ENCODE measurements at regions not wholly inside any gene's neighbourhood (a gene's known extent, or its start where the extent isn't known, plus 50 kb on each side); places are given as distances from the start of the nearest gene placed in this dataset.

DNA sequence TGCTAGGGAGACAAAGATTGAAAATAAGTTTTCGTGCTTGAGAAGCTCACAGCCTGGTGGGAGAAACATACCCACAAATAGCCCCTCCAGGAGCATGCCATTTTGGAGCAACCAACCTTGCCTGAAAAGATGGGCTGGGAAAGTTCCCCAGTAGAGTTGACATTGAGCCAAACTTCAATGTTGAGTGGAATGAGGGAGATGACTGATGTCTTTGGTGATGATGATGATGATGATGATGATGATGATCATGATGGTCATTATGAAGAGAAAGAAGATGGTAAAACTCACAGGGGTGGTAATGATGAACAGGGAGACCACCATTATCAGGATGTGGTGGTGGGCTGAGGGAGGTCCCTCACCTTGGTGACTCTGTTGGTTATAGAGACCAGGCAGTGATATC lies 50.1 kb upstream of the ADRA1D start:
- no peak overlapping the region for H3K9ac ChIP-seq
- H3K27me3 ChIP-seq (ENCODE audit: insufficient read depth), result no peaks in the 10 kb centered on the region
- CTCF ChIA-PET, result no interaction called here
- no peak overlapping the region for H3K4me2 ChIP-seq
- no peak for DNase-seq
- no peaks in the 10 kb centered on the region for H3K79me2 ChIP-seq (ENCODE audit: insufficient read depth)
- no peak overlapping the region for H3K27ac ChIP-seq (ENCODE audit: low read depth in 2 of 2, low read length in 1 of 2)
- no peak for TF ChIP-seq RCOR1 (IDR thresholded peaks at IDR 0.05; ENCODE audit: low read length)
- no peak for TF ChIP-seq TAF1 (IDR thresholded peaks at IDR 0.05; ENCODE audit: borderline replicate concordance, low read depth, low read length)
- TF ChIP-seq RFX5 (IDR thresholded peaks at IDR 0.05; ENCODE audit: low read length), result no peak
- no peak for TF ChIP-seq CTCF (IDR thresholded peaks at IDR 0.05)
- no peak for TF ChIP-seq FOSL2 (IDR thresholded peaks at IDR 0.05; ENCODE audit: borderline replicate concordance, low read depth)
- TF ChIP-seq TCF12 (IDR thresholded peaks at IDR 0.05), result no peak
- TF ChIP-seq MXI1 (IDR thresholded peaks at IDR 0.05; ENCODE audit: low read depth, low read length), result no peak
- TF ChIP-seq RAD21 (IDR thresholded peaks at IDR 0.05; ENCODE audit: low read length), result no peak
- no peak for TF ChIP-seq GATA2 (CRISPR knock-in tag; IDR thresholded peaks at IDR 0.05)
- TF ChIP-seq EP300 (IDR thresholded peaks at IDR 0.05; ENCODE audit: borderline replicate concordance in 1 of 2, low read depth in 1 of 2, low read length in 1 of 2), result no peak
- no peak for TF ChIP-seq NRF1 (IDR thresholded peaks at IDR 0.05; ENCODE audit: low read depth, low read length)
- TF ChIP-seq SIN3A (IDR thresholded peaks at IDR 0.05; ENCODE audit: borderline replicate concordance, low read depth, low read length), result no peak
- TF ChIP-seq FOXJ3 (CRISPR knock-in tag; IDR thresholded peaks at IDR 0.05), result no peak
- no peak for TF ChIP-seq CHD2 (IDR thresholded peaks at IDR 0.05; ENCODE audit: low read length, partially characterized antibody)
- TF ChIP-seq, protein P1, sequence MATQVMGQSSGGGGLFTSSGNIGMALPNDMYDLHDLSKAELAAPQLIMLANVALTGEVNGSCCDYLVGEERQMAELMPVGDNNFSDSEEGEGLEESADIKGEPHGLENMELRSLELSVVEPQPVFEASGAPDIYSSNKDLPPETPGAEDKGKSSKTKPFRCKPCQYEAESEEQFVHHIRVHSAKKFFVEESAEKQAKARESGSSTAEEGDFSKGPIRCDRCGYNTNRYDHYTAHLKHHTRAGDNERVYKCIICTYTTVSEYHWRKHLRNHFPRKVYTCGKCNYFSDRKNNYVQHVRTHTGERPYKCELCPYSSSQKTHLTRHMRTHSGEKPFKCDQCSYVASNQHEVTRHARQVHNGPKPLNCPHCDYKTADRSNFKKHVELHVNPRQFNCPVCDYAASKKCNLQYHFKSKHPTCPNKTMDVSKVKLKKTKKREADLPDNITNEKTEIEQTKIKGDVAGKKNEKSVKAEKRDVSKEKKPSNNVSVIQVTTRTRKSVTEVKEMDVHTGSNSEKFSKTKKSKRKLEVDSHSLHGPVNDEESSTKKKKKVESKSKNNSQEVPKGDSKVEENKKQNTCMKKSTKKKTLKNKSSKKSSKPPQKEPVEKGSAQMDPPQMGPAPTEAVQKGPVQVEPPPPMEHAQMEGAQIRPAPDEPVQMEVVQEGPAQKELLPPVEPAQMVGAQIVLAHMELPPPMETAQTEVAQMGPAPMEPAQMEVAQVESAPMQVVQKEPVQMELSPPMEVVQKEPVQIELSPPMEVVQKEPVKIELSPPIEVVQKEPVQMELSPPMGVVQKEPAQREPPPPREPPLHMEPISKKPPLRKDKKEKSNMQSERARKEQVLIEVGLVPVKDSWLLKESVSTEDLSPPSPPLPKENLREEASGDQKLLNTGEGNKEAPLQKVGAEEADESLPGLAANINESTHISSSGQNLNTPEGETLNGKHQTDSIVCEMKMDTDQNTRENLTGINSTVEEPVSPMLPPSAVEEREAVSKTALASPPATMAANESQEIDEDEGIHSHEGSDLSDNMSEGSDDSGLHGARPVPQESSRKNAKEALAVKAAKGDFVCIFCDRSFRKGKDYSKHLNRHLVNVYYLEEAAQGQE (IDR thresholded peaks at IDR 0.05; ENCODE audit: low read depth, low read length), result no peak
- TF ChIP-seq RXRA (IDR thresholded peaks at IDR 0.05; ENCODE audit: borderline replicate concordance, low read depth), result no peak
- no peaks in the 10 kb centered on the region for H3K9me3 ChIP-seq
- no peak overlapping the region for H2AFZ ChIP-seq (ENCODE audit: low read depth)
- H3K4me1 ChIP-seq (ENCODE audit: control insufficient read depth in 1 of 2, insufficient read depth in 2 of 2, low read depth in 1 of 2, low read length in 1 of 2), result peaks cover 0 to 8% of the 10 kb centered on the region in 2 experiments; a peak in 1 of 4 replicates
- no peaks in the 10 kb centered on the region for H3K36me3 ChIP-seq (replicated peaks in 1 of 2; ENCODE audit: control insufficient read depth in 1 of 2, insufficient read depth in 2 of 2, low read length in 1 of 2)
- no peaks in the 10 kb centered on the region for H3F3A ChIP-seq (replicated peaks; ENCODE audit: insufficient read depth)
- H3K4me3 ChIP-seq (ENCODE audit: low read depth in 2 of 2, low read length in 1 of 2), result no peak overlapping the region
- POLR2A ChIA-PET, result no interaction called here
- no peaks in the 10 kb centered on the region for H3K9me2 ChIP-seq
- H4K20me1 ChIP-seq (ENCODE audit: insufficient read depth), result no peaks in the 10 kb centered on the region
- 0% methylated on average over 1 of the region's 1 CpG for WGBS (ENCODE audit: low lambda C conversion rate)

Measured in SK-N-SH (cell line).